RPMI8226 (cell line): ENCODE measurements at regions not wholly inside any gene's neighbourhood (a gene's known extent, or its start where the extent isn't known, plus 50 kb on each side); places are given as distances from the start of the nearest gene placed in this dataset.

ENCODE experiments used
- DNase-seq: peaks from one replicate; pipeline ENCODE4 v3.0.0-alpha.2; 2015

DNA sequence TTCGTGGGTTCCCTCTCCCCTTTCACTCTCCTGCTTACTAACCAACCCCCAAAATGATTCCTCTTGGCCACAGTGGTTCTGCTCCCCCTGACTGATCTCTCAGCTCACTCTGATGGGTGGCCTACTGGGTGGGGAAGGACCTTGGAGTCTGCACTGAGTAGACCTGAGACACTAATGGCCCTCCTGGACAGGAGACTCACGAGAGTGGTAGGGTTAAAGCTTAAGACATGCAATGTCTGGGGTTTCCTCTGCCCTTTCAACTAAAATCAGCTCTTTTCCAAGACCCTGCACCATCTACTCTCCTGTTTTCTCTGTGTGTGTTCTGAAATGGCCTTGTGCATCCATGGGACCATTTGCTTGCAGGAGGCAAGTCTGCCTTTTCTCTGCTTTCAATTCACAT lies 631.4 kb downstream of the ACTR3B start:
- DNase-seq, result no peak

DNA sequence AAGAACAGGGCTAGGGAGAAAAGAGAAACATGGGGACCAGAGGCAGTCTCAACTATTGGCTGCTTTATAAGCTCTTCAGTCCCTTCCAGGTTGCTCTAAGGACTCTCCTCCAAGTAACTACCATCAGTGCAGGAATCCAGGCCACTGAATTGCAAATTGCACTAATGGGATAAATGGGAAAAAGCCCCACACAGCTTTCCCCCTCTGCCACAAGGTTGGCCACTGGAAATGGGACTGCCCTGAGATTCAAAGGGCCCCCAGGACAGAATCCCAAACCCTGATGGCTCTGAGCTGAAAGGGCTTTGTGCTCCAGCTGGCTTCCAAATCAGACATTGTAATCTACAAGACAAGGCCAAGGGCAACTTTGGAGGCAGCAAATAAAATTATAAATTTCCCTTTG lies 633.2 kb downstream of the ACTR3B start:
- DNase-seq, result no peak

DNA sequence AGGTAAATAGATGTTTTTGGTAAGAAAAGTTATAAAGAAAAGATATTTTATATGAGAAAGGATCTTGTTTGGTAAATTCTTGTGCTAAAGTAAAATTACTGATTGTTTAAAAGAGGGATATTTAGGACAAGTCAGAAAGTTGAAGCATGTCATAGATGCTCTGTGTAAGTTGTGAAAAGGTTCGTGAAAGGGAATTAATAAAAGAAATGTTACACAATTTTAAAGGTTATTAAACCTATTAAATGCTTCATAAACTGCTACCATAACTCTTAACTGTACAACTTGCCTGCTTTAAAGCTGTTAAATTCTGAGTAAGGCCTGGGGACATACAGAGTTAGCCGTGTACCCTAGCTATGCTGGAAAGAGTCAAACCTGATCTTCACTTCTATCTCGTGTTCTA lies 634.1 kb downstream of the ACTR3B start:
- no peak for DNase-seq

DNA sequence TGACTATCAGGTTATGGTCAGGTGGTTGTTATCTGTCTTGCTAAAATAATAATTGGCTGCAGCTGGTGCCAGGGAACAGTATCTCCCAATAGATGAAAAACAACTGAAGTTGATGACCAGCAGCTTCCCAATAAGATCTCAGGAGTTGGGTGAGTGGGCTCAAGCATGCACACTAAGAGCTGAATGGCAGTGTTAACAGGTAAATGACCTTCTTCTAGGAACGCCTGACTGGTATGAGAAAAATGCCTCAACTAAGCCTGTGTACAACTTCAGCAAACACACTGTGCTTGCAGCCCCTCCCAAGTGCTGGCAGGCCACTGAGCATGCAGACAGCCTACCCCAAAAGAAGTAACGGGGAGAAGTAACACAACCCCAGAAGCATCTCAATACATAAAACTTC lies 636.9 kb downstream of the ACTR3B start:
- no peak for DNase-seq

DNA sequence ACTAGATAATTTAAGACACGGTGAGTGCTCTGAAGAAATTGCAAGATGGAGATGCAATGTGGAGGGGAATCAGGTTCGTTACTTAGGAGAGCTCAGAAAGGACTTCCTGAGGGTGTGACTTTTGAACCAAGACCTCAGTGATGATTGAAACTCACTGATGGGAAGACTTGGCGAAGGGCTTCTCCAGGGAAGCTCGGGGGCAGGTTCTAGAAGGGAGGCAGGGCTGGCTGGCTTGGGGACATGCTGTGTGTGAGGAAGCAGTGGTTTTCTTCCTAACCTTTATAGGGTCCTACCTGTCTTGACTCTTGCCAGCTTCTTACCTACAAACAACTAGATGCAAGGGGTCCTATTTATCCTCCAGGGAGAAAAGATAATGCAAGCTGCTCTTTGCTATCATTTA lies 637.9 kb downstream of the ACTR3B start:
- no peak for DNase-seq

DNA sequence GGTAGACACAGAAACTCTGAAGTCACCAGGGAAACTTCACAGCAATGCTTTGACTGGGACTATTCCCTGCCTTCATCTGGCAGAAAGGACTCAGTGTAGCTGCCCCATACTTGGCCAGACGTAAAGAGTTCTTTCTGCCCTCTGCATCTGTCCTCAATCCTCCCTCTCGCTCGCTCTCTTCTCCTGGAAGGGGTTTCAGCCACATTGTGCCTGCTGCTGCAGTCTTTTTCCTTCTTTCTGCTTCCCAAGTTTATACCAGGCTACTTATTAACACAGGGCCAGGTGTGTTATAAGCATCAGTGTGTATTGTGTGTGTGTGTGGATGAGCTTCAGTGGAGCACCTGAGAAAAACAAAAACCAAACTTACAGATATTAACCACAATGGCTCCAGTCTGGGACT lies 638.4 kb downstream of the ACTR3B start:
- DNase-seq, result no peak

DNA sequence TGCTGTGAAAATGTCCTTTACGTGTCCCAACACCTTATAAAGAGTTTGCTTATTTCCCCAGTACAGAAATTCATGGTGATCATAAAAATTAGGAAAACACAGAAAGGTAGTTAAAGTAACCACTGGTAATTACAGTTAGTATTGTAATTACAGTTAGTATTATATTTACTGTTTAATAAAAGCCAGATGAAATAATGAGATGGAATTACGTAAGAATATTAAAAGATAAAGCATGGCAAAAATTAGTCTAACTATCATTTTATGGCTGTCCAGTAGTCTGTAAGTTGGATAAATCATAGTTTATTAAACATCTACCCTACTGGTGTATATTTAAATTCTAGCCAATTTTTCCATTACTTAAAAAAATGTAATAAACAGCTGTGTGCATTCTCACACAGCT lies 638.8 kb downstream of the ACTR3B start:
- DNase-seq, result no peak

DNA sequence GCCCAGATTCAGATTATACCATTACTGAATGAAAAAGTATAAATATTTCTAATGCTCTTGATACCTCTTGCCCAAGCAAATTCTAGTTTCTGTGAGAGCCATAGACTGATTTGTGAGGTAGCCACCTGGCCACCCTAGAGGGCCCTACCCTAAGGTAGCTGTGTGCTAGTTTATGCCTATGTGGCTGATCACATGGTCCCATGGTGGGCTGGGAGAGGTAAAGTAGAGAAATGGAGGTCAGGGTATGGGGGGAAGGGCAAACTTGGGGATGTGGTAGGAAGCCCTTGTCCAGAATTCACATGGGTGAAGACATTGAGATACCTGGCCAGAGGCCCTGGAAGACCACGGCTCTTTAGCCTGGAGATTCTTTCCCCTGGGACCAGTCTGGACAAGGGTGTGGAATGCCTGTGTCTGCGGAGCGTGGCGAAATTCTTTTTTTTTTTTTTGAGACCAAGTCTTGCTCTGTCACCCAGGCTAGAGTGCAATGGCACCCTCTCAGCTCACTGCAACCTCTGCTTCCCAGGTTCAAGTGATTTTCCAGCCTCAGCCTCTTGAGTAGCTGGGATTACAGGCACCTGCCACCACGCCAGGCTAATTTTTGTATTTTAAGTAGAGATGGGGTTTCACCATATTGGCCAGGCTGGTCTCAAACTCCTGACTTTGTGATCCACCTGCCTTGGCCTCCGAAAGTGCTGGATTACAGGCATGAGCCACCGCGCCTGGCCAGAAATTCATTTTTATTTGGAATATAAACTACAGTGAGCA lies 639.4 kb downstream of the ACTR3B start:
- peak; percentile 33 for DNase-seq

DNA sequence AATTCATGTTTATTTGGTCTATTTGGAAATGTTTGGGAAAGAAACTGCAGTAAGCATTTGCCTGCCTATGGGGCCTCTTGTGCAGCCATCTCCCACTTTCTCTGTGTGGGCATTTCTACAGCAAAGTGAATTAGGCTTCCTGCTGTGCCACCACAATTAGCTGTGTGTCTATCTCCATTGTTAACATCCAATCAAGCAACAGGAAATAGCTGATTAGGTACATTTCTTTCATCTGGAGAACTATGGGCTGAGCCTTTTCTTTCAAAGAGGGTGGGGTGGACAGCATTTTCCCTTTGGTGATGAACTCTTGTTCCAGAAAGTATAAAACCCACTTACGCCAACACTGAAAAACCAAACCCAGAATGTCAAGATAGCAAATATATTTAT lies 640.0 kb downstream of the ACTR3B start:
- no peak for DNase-seq

DNA sequence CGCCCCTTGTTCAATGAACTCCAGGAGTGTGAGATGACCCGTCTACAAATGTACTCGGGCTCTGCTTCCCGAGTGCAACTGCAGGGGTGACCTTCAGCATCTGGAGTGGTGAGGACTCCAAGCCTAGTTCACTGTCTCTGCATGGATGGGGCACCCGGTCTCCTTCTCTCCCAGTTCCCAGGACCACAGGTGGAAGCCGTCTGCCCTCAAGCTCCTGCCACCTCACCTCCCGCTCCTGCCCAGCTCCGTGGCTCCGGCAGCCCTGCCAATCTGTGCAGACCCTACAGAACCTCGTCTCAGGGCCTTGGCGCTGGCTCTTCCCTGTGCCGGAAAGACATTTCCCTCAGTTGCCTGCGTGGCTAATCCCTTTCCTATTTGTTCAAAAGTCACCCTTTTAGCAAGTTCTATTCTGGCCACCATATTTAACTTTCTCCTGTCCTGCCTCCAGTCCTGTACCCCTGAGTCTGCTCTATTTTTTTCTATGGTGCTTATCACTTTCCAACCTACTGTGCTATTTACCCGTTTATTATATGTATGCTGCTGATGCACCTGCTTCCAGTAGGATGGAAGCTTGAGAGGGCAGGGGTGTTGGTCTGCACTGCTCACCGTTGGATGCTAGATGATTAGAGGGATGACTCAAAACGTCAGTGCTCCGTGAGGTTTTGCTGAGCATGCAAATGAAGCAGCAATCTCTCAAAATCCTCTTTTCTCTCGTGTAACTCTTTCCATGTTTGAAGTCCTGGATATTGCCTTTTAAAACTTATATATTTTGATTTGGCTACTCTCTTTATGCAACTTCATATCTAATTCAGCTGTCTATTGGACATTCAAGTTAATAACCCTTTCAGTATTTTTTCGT lies 641.4 kb downstream of the ACTR3B start:
- no peak for DNase-seq

DNA sequence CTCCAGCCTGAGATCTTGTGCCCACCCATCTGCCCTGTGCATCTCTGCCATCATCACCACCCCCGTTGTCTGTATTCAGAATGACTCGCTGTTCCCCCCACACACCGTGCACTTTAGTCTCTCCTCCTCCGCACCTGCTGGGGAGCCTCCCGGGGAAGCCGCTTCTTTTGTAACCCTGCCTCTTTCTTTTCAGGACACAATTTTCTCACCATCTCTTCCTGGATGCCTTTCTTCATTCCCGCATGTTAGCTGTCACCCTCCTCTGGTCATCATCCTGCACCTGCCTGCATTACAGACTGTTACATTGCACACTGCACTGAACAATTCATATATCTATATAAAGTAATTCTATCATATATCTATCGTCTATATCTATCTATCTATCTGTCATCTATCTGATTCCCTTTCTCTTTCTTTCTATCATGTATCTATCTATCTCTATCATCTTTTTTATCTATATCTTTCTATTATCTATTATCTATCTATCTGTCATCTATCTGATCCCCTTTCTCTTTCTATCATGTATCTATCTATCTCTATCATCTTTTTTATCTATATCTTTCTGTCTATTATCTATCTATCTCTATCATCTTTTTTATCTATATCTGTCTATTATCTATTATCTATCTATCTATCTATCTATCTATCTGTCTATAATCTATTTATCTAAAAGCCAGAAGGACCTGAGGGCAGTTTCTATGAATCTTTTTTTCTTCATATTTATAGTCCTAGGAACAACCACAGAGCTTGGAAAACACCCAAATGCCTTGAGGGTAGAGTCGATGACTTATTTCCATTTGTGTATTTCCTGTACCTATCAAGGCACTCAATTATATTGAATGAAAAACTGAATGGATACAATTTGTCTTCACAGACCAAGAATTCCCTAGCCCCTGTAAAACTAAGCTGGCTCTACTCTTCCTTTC lies 642.5 kb downstream of the ACTR3B start:
- no peak for DNase-seq

DNA sequence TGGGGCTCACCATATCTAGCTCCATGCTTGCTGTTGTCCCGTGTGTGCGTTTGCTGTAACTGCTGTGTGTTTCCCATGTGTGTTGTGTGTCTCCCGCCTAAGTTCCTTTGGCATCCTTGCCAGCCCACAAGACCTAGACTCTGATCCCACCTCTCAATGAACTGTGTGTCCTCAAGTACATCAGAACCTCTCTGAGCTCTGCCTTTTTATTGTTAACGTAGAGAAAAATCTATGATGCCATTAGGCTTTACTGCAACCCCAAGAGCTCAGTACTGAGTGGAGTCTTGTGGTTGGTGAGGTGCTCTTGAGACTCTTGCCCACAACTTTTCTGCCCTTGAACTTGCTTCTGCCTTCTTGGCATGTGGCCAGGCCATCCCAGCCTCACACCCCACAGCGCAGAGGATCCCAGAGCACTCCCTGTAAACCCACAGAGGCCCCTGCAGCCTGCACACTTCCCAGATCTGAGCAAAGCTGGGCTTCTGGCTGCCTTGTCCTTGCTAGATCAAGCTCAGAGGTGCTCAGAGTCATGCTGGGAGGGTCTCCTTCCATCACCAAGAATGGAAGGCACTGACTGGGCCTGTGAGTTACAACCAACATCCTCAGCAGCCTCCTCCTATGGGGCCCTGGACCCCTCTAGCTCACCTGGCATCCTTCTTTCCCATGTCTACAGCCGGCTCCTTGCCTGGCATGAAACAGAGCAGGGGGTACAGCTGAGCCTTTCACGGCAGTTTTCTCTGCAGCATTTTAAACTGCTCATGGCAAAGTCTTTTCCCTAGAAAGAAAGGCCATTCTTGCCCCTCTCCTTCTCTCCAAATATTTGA lies 643.4 kb downstream of the ACTR3B start:
- no peak for DNase-seq

DNA sequence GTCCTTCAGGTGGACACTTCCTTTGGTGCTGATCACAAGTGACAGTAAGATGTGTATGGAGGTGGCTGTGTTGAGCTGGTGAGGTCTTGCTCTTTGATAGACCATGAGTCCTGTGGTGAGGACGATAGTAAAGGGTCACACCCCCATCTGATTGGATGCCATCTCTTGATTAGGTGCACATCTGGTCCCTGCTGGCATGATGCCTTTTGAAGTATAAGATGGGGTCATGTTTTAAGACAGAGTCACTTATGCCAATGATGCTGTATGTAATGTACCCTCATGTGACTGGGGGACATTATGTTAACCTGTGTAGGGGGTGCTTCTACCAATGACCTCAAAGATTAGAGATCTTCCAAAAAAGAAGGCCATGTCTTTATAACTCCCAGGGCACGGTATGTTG lies 644.6 kb downstream of the ACTR3B start:
- peak; percentile 29 for DNase-seq

DNA sequence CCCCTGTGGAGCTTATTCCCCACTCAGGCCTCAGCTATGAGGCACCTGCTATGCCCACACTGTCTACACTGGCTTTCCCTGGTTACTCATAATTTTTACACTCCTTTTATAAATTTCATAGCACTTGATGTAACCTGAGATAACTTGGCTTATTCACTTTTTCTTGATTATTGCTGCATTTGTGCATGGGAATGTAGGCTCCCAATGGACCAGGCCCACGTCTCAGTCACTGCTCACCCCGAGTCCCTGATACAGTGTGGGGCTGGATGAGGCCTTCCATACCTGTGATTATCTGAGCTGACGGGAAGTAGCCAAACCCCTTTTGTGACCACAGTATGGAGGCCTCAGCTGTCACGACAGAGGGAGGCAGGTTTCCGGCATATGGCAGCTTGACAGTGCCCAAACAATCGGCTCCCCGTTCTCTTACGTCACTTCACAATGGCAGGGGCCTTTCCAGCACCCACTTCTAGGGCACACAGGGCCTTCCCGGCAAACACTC lies 645.3 kb downstream of the ACTR3B start:
- DNase-seq, result peak; percentile 32

DNA sequence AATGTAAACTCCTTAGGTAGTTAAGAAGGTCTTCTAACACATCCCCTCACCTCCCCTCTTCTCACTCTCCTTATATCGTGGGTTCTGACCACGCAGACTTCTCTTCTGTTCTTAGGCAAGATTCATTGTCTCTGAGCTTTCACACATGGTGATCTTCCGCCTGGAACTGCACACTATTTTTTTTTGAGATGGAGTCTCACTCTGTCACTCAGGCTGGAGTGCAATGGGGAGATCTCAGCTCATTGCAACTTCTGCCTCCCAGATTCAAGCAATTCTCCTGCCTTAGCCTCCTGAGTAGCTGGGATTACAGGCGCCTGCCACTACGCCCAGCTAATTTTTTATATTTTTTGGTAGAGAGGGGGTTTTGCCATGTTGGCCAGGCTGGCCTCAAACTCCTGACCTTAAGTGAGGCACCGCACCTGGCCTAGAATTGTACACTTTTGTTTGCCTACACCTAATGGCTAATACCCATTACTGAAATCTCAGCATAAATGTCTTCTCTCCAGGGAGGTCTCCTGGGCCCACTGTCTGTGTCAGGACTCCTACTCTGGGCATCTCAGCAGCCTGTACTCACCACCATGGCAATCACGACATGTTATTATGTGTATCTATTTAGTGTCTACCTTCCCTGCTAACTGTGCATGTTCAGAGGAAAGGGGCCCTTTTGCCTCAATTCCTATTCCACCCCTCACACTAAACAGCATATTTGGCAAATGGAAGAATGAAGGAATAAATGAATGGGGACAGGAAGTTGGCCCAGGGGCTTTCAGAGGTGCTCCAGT lies 646.3 kb upstream of the DPP6 start:
- DNase-seq, result peak; percentile 50

DNA sequence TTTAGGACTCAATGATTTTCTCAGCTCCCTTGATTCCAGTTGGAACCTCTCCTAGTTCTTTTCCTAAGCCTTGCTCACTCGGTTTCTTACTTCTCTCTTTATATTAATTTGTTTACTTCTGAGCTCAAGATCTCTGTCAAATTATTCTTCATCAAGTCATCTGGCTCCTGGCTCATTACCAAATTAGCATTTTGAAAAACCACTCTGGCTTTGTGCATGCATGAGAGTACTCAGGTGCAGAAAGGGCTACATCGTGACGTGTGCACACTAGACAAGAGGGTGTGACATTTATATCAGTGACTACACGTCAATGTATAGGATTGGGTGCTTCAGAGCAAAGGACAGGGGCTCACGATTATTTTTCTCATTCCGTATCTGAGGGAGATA lies 645.7 kb upstream of the DPP6 start:
- peak; percentile 64 for DNase-seq

DNA sequence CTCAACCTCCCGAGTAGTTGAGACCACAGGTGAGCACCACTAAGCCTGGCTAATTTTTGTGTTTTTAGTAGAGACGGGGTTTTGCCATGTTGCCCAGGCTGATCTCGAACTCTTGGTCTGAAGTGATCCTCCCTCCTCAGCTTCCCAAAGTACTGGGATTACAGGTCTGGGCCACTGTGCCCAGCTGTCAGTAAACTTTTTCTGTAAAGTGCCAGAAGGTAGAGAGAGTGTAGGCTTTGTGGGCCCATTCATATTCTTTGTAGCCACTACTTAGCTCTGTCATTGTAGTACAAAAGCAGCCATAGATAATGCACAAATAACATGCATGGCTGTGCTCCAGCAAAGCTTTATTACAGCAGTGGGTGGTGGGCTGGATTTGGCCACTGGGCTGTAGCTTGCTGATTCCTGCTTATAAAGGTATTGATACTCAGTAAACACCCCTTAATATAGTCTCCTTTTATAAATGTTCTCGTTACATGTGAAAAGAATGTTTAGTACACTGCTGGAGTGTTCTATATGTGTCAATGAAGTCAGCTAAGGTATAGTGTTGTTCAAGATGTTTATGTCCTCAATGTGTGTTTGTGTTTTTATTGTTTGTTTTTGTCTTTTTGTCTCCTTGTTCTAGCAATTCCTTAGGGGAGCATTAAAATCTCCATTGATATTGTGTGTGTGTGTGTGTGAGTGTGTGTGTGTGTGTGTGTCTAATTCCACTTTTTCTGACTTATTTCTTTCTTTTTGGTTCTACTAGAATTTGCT lies 644.7 kb upstream of the DPP6 start:
- peak; percentile 61 for DNase-seq

DNA sequence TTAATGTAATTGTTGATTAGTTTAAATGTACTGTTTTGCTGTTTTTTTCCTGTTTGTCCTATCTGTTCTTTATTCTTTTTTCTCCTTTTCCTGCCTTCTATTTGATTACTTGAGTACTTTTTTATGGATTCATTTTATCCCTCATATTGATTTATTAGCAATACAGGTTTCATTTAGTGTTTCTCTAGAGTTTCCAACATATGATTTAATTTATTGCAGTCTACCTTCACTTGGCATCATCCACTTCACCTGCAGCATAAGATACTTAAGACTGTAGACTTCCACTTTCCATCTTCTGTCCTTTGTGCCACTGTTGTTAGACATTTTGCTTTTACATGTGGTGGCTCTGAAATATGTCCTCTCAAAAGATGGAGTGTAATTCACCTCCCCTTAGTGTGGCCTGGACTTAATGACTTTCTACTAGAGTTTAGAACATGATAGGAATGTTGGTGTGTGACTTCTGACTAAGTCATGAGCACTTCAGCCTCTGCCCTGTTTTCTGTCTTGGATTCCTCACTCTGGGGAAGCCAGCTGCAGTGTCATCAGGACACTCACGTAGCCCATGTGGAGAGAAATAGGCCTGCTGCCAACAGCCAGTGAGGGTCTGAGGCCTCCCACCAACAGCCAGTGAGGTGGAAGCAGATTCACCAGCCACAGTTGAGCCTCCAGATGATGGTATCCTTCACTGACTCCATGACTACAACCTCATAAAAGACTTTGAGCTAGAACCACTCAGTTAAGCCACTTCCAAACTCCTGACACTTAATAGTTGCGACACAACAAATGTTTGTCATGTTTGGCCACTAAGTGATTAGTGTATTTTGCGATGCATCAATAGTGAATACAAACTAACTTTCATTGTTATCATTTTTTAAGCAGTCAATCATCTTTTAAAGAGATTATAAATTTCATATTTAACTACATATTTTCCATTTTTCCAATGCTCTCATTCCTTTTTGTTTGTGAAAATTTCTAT lies 643.5 kb upstream of the DPP6 start:
- DNase-seq, result peak; percentile 71
